ENCODE measurements at regions not wholly inside any gene's neighbourhood (a gene's known extent, or its start where the extent isn't known, plus 50 kb on each side); places are given as distances from the start of the nearest gene placed in this dataset.

- WGBS (ENCODE audit: insufficient coverage) = 76% methylated on average over 5 of the region's 5 CpGs
- DNase-seq = no peak
- H3K9me3 ChIP-seq (ENCODE audit: control insufficient read depth, insufficient read depth, low read length) = no peaks in the 10 kb centered on the region
- Mint-ChIP-seq H3K27ac (no peak overlapping the region), H3K36me3 (no peaks in the 10 kb centered on the region), H3K4me1 (no peaks in the 10 kb centered on the region), H3K27me3 (ENCODE audit: low read depth in 2 of 2) (no peaks in the 10 kb centered on the region), H3K4me3 (no peak overlapping the region), H3K9me3 (no peaks in the 10 kb centered on the region)
- TF ChIP-seq CTCF (IDR thresholded peaks at IDR 0.05) = no peak
- no peak overlapping the region for H3K4me3 ChIP-seq (ENCODE audit: low read length)
- no peaks in the 10 kb centered on the region for H3K36me3 ChIP-seq (ENCODE audit: control insufficient read depth, insufficient read depth, low read length)
- intact Hi-C loops (cut with micrococcal nuclease) = no loop called here
- H3K27ac ChIP-seq (ENCODE audit: low read length) = no peak overlapping the region
- no peaks in the 10 kb centered on the region for H3K27me3 ChIP-seq (ENCODE audit: control insufficient read depth, insufficient read depth, low read length)
- ATAC-seq = no peak
- no peaks in the 10 kb centered on the region for H3K4me1 ChIP-seq (ENCODE audit: control insufficient read depth, insufficient read depth, low read length)
Measured at GRCh38 chr12:13834241-13834640, 147.2 kb downstream of the GRIN2B start.

GRCh38 chr12:13817131-13817530, 164.3 kb downstream of the GRIN2B start:
- H3K4me3 Mint-ChIP-seq = no peak overlapping the region
- Histone ChIP-seq H3K27ac (ENCODE audit: low read length) (no peak overlapping the region), H3K9me3 (ENCODE audit: control insufficient read depth, insufficient read depth, low read length) (no peaks in the 10 kb centered on the region), H3K4me1 (ENCODE audit: control insufficient read depth, insufficient read depth, low read length) (no peaks in the 10 kb centered on the region), H3K36me3 (ENCODE audit: control insufficient read depth, insufficient read depth, low read length) (no peaks in the 10 kb centered on the region), H3K4me3 (ENCODE audit: low read length) (no peak overlapping the region), H3K27me3 (ENCODE audit: control insufficient read depth, insufficient read depth, low read length) (no peaks in the 10 kb centered on the region)
- no peak overlapping the region for H3K27ac Mint-ChIP-seq
- peaks cover 0 to 3% of the 10 kb centered on the region in 2 donors for H3K9me3 Mint-ChIP-seq
- TF ChIP-seq CTCF (IDR thresholded peaks at IDR 0.05) = no peak
- intact Hi-C loops (cut with micrococcal nuclease) = no loop called here
- no peaks in the 10 kb centered on the region for H3K36me3 Mint-ChIP-seq
- ATAC-seq (no peak), DNase-seq (no peak)
- H3K27me3 Mint-ChIP-seq (ENCODE audit: low read depth in 2 of 2) = peaks cover 0 to 5% of the 10 kb centered on the region in 2 donors
- WGBS (ENCODE audit: insufficient coverage) = 74% methylated on average over 7 of the region's 7 CpGs
- no peaks in the 10 kb centered on the region for H3K4me1 Mint-ChIP-seq

GRCh38 chr12:13816394-13816793, 165.0 kb downstream of the GRIN2B start:
- ATAC-seq (no peak), DNase-seq (no peak)
- Histone ChIP-seq H3K36me3 (ENCODE audit: control insufficient read depth, insufficient read depth, low read length) (no peaks in the 10 kb centered on the region), H3K4me1 (ENCODE audit: control insufficient read depth, insufficient read depth, low read length) (no peaks in the 10 kb centered on the region), H3K4me3 (ENCODE audit: low read length) (no peak overlapping the region), H3K9me3 (ENCODE audit: control insufficient read depth, insufficient read depth, low read length) (no peaks in the 10 kb centered on the region), H3K27me3 (ENCODE audit: control insufficient read depth, insufficient read depth, low read length) (no peaks in the 10 kb centered on the region), H3K27ac (ENCODE audit: low read length) (no peak overlapping the region)
- Mint-ChIP-seq H3K9me3 (peaks cover 0 to 3% of the 10 kb centered on the region in 2 donors), H3K4me3 (no peak overlapping the region), H3K36me3 (no peaks in the 10 kb centered on the region), H3K4me1 (no peaks in the 10 kb centered on the region), H3K27me3 (ENCODE audit: low read depth in 2 of 2) (peaks cover 0 to 5% of the 10 kb centered on the region in 2 donors), H3K27ac (no peak overlapping the region)
- no peak for TF ChIP-seq CTCF (IDR thresholded peaks at IDR 0.05)
- WGBS (ENCODE audit: insufficient coverage) = no CpG with 5 or more reads among the region's 2 CpGs
- intact Hi-C loops (cut with micrococcal nuclease) = no loop called here

- Mint-ChIP-seq H3K4me1 (no peaks in the 10 kb centered on the region), H3K9me3 (peaks cover 0 to 2% of the 10 kb centered on the region in 2 donors), H3K27me3 (ENCODE audit: low read depth in 2 of 2) (peaks cover 0 to 5% of the 10 kb centered on the region in 2 donors), H3K4me3 (no peak overlapping the region), H3K27ac (no peak overlapping the region), H3K36me3 (no peaks in the 10 kb centered on the region)
- Histone ChIP-seq H3K9me3 (ENCODE audit: control insufficient read depth, insufficient read depth, low read length) (no peaks in the 10 kb centered on the region), H3K36me3 (ENCODE audit: control insufficient read depth, insufficient read depth, low read length) (no peaks in the 10 kb centered on the region), H3K27me3 (ENCODE audit: control insufficient read depth, insufficient read depth, low read length) (no peaks in the 10 kb centered on the region), H3K4me1 (ENCODE audit: control insufficient read depth, insufficient read depth, low read length) (no peaks in the 10 kb centered on the region), H3K4me3 (ENCODE audit: low read length) (no peak overlapping the region), H3K27ac (ENCODE audit: low read length) (no peak overlapping the region)
- no peak for TF ChIP-seq CTCF (IDR thresholded peaks at IDR 0.05)
- intact Hi-C loops (cut with micrococcal nuclease) = no loop called here
- ATAC-seq (no peak), DNase-seq (no peak)
Measured at GRCh38 chr12:13812168-13812567, 169.2 kb downstream of the GRIN2B start.
